ENCODE measurements at regions not wholly inside any gene's neighbourhood (a gene's known extent, or its start where the extent isn't known, plus 50 kb on each side); places are given as distances from the start of the nearest gene placed in this dataset.
A peak's percentile ranks its signal among the peaks of the same experiment; 100 is the strongest.

- H3K4me1 Mint-ChIP-seq, result peaks cover 63% of the 10 kb centered on the region
- peaks cover under 1% of the 10 kb centered on the region for H3K27me3 Mint-ChIP-seq (ENCODE audit: low read depth)
- TF ChIP-seq, protein P1, sequence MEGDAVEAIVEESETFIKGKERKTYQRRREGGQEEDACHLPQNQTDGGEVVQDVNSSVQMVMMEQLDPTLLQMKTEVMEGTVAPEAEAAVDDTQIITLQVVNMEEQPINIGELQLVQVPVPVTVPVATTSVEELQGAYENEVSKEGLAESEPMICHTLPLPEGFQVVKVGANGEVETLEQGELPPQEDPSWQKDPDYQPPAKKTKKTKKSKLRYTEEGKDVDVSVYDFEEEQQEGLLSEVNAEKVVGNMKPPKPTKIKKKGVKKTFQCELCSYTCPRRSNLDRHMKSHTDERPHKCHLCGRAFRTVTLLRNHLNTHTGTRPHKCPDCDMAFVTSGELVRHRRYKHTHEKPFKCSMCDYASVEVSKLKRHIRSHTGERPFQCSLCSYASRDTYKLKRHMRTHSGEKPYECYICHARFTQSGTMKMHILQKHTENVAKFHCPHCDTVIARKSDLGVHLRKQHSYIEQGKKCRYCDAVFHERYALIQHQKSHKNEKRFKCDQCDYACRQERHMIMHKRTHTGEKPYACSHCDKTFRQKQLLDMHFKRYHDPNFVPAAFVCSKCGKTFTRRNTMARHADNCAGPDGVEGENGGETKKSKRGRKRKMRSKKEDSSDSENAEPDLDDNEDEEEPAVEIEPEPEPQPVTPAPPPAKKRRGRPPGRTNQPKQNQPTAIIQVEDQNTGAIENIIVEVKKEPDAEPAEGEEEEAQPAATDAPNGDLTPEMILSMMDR (IDR thresholded peaks at IDR 0.05; ENCODE audit: unreplicated experiment in 3 of 3), result no peak
- H3K9me3 Mint-ChIP-seq, result peaks cover 3% of the 10 kb centered on the region
- peak overlapping the region; percentile 67 to 85 (median 71) for H3K27ac Mint-ChIP-seq
- no peaks in the 10 kb centered on the region for H3K36me3 Mint-ChIP-seq (ENCODE audit: low read depth)
- H3K4me3 Mint-ChIP-seq, result no peak overlapping the region
Observed at GRCh38 chr2:240244543-240244942, 104.1 kb upstream of the OTOS start.

DNA sequence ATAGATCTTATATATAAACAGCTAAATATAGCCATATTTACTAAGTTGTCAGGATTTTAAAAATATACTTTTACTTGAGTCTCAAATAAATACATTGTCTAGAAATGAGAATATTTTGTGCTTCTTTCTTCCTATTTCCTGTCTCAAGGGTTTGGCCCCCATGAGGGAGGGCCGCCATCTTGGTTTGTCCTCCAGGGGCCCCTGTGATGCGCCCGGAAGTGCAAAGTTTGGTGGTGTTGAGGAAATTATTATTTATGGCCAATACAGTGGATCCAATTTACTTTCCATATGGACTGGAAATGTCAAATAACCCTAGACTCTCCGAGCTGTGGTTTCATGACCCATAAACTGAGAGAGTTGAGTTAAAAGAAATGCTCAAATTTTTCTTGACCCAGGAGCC is 104.7 kb upstream of the OTOS start:
- H3K4me3 Mint-ChIP-seq, result peak overlapping the region in 1 of 3 experiments; percentile 41

GRCh38 chr2:240245706-240246105 is 105.2 kb upstream of the OTOS start:
- Mint-ChIP-seq H3K36me3 (ENCODE audit: low read depth) (no peaks in the 10 kb centered on the region), H3K9me3 (peaks cover 3% of the 10 kb centered on the region), H3K27ac (peak overlapping the region; percentile 67 to 85 (median 71)), H3K27me3 (ENCODE audit: low read depth) (peaks cover 4% of the 10 kb centered on the region), H3K4me3 (peak overlapping the region in 2 of 3 experiments; percentile 14 to 41), H3K4me1 (peaks cover 62% of the 10 kb centered on the region)
- TF ChIP-seq, protein P1 (IDR thresholded peaks at IDR 0.05; ENCODE audit: unreplicated experiment in 3 of 3), result no peak

More for the DNA sequence above, 104.7 kb upstream of the OTOS start:
- H3K27me3 Mint-ChIP-seq (ENCODE audit: low read depth), result peaks cover 4% of the 10 kb centered on the region
- TF ChIP-seq, protein P1 (IDR thresholded peaks at IDR 0.05; ENCODE audit: unreplicated experiment in 3 of 3), result no peak
- peaks cover 64% of the 10 kb centered on the region for H3K4me1 Mint-ChIP-seq
- no peaks in the 10 kb centered on the region for H3K36me3 Mint-ChIP-seq (ENCODE audit: low read depth)
- peak overlapping the region; percentile 67 to 85 (median 71) for H3K27ac Mint-ChIP-seq
- H3K9me3 Mint-ChIP-seq, result peaks cover 3% of the 10 kb centered on the region

DNA sequence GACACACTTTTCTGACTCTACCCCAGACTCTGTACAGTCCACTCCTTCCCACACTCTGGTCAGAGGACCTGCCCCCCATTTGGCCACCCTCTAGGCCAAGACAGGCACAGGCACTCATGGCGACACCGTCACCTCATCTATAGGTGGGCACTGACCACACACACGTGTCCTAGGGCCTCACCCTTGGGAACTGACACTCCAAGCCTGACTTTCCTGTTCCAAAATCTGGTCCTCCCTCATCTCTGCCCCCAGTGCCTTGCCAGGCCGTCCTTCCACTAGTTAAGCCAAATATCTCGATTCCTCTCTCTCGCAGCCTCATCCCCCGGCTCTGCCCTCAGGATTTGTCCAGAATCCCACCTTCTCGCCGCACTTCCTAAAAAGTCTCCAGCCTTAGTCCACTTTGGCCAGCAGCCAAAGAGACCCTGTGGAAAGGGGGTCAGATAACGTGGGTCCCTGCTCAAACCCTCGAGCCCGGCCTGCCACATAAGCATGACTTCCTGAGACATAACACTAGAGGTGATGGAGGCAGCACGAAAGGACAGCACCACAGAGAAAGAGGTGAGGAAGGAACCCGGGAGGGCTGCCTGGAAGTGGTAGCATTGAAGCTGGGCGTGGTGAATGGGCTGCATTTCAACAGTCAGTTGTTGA is 105.8 kb upstream of the OTOS start:
- H3K27me3 Mint-ChIP-seq (ENCODE audit: low read depth), result peaks cover 4% of the 10 kb centered on the region
- peak overlapping the region; percentile 18 to 72 (median 71) for H3K27ac Mint-ChIP-seq
- peak overlapping the region in 2 of 3 experiments; percentile 8 to 14 for H3K4me3 Mint-ChIP-seq
- H3K4me1 Mint-ChIP-seq, result peaks cover 62% of the 10 kb centered on the region
- TF ChIP-seq, protein P1 (IDR thresholded peaks at IDR 0.05; ENCODE audit: unreplicated experiment in 3 of 3), result no peak
- H3K9me3 Mint-ChIP-seq, result peaks cover 3% of the 10 kb centered on the region
- no peaks in the 10 kb centered on the region for H3K36me3 Mint-ChIP-seq (ENCODE audit: low read depth)

- H3K4me3 Mint-ChIP-seq, result peak overlapping the region in 2 of 3 experiments; percentile 41 to 49
- H3K27ac Mint-ChIP-seq, result peak overlapping the region; percentile 38 to 87 (median 65)
- no peaks in the 10 kb centered on the region for H3K36me3 Mint-ChIP-seq (ENCODE audit: low read depth)
- peaks cover 3% of the 10 kb centered on the region for H3K9me3 Mint-ChIP-seq
- H3K27me3 Mint-ChIP-seq (ENCODE audit: low read depth), result peaks cover 4% of the 10 kb centered on the region
- peaks cover 62% of the 10 kb centered on the region for H3K4me1 Mint-ChIP-seq
- TF ChIP-seq, protein P1 (IDR thresholded peaks at IDR 0.05; ENCODE audit: unreplicated experiment in 3 of 3), result no peak
Observed at GRCh38 chr2:240247241-240247867, 106.9 kb upstream of the OTOS start.
